ENCODE measurements at regions not wholly inside any gene's neighbourhood (a gene's known extent, or its start where the extent isn't known, plus 50 kb on each side); places are given as distances from the start of the nearest gene placed in this dataset.

GRCh38 chr10:71125749-71126107 is 86.6 kb upstream of the UNC5B start:
- no peak overlapping the region for H3K4me3 ChIP-seq (ENCODE audit: low read length)
- no peak for DNase-seq (ENCODE audit: low read depth)
- TF ChIP-seq CTCF (conservative IDR thresholded peaks at IDR 0.05; ENCODE audit: low read length): no peak

GRCh38 chr10:71126432-71126831 is 85.9 kb upstream of the UNC5B start:
- DNase-seq (ENCODE audit: low read depth): no peak
- H3K4me3 ChIP-seq (ENCODE audit: low read length): no peak overlapping the region
- no peak for TF ChIP-seq CTCF (conservative IDR thresholded peaks at IDR 0.05; ENCODE audit: low read length)

GRCh38 chr10:71127104-71127503 is 85.3 kb upstream of the UNC5B start:
- H3K4me3 ChIP-seq (ENCODE audit: low read length): no peak overlapping the region
- no peak for TF ChIP-seq CTCF (conservative IDR thresholded peaks at IDR 0.05; ENCODE audit: low read length)
- no peak for DNase-seq (ENCODE audit: low read depth)

GRCh38 chr10:71127773-71128172 is 84.6 kb upstream of the UNC5B start:
- TF ChIP-seq CTCF (conservative IDR thresholded peaks at IDR 0.05; ENCODE audit: low read length): no peak
- DNase-seq (ENCODE audit: low read depth): no peak
- H3K4me3 ChIP-seq (ENCODE audit: low read length): no peak overlapping the region

GRCh38 chr10:71128311-71128980 is 83.9 kb upstream of the UNC5B start:
- H3K4me3 ChIP-seq (ENCODE audit: low read length): no peak overlapping the region
- no peak for DNase-seq (ENCODE audit: low read depth)
- no peak for TF ChIP-seq CTCF (conservative IDR thresholded peaks at IDR 0.05; ENCODE audit: low read length)

GRCh38 chr10:71131096-71131495 is 81.3 kb upstream of the UNC5B start:
- TF ChIP-seq CTCF (conservative IDR thresholded peaks at IDR 0.05; ENCODE audit: low read length): no peak
- no peak for DNase-seq (ENCODE audit: low read depth)
- H3K4me3 ChIP-seq (ENCODE audit: low read length): no peak overlapping the region

- no peak for DNase-seq (ENCODE audit: low read depth)
- H3K4me3 ChIP-seq (ENCODE audit: low read length): no peak overlapping the region
- TF ChIP-seq CTCF (conservative IDR thresholded peaks at IDR 0.05; ENCODE audit: low read length): no peak
Observed at GRCh38 chr10:71131508-71132088, 80.8 kb upstream of the UNC5B start.
